CD14-positive monocyte (primary cell): ENCODE measurements at regions not wholly inside any gene's neighbourhood (a gene's known extent, or its start where the extent isn't known, plus 50 kb on each side); places are given as distances from the start of the nearest gene placed in this dataset.
A peak's percentile ranks its signal among the peaks of the same experiment; 100 is the strongest.

Experiments used
- DNase-seq, 3 donors: peaks; one replicate each; pipeline ENCODE4 v3.0.0-alpha.2; 2011 to 2022
- H2AFZ ChIP-seq: 2 replicates; pipeline ENCODE4 v1.6.0; 2012; ENCODE audit warnings: mild to moderate bottlenecking, low read depth, low read length, inconsistent platforms; ENCODE audit not compliant: insufficient read depth, poor library complexity, severe bottlenecking
- H3K27ac ChIP-seq, 2 donors: 1 replicate in 1 of 2; 2 replicates in 1 of 2; pipeline ENCODE4 v1.5.1; 2012 to 2013; ENCODE audit warnings: low read length in 2 of 2, control low read depth in 1 of 2, inconsistent platforms in 1 of 2, low read depth in 1 of 2, mild to moderate bottlenecking in 1 of 2
- H3K27me3 ChIP-seq, 2 donors: one replicate each; pipeline versions ENCODE4 v1.6.0 to v1.6.1; 2011 to 2013; ENCODE audit warnings: low read length in 2 of 2; ENCODE audit not compliant: control insufficient read depth in 2 of 2, insufficient read depth in 2 of 2
- H3K36me3 ChIP-seq, 2 donors: replicated peaks in 1 of 2; 1 replicate in 1 of 2; 2 replicates in 1 of 2; pipeline versions ENCODE4 v1.5.1 to v1.6.1; 2012 to 2013; ENCODE audit warnings: low read length in 2 of 2, control low read depth in 1 of 2, inconsistent platforms in 1 of 2, mild to moderate bottlenecking in 1 of 2; ENCODE audit not compliant: insufficient read depth in 2 of 2, control insufficient read depth in 1 of 2
- H3K4me1 ChIP-seq, 2 donors: 1 replicate in 1 of 2; 2 replicates in 1 of 2; pipeline versions ENCODE4 v1.5.1 to v1.6.1; 2012 to 2013; ENCODE audit warnings: low read length in 2 of 2, control low read depth in 1 of 2, inconsistent platforms in 1 of 2, mild to moderate bottlenecking in 1 of 2, moderate library complexity in 1 of 2; ENCODE audit not compliant: insufficient read depth in 2 of 2, control insufficient read depth in 1 of 2
- H3K4me2 ChIP-seq: replicated peaks from 2 replicates; pipeline ENCODE3; 2012; ENCODE audit warnings: low read length, moderate library complexity, mild to moderate bottlenecking; ENCODE audit not compliant: poor library complexity, severe bottlenecking; ENCODE audit errors: extremely low read depth
- H3K4me3 ChIP-seq, 3 experiments: fragments of 200-600 bp in 1 of 3; sonication (generic) in 1 of 3; replicated peaks in 1 of 3; 1 replicate in 2 of 3; 2 replicates in 1 of 3; pipeline ENCODE4 v1.5.1; 2011 to 2013; ENCODE audit warnings: low read length in 3 of 3, mild to moderate bottlenecking in 3 of 3, control low read depth in 2 of 3, low read depth in 2 of 3, inconsistent platforms in 1 of 3, moderate library complexity in 1 of 3
- H3K79me2 ChIP-seq: 2 replicates; pipeline ENCODE4 v1.6.0; 2012; ENCODE audit warnings: mild to moderate bottlenecking, control low read depth, inconsistent platforms, low read length, moderate library complexity; ENCODE audit not compliant: insufficient read depth
- H3K9ac ChIP-seq: 2 replicates; pipeline ENCODE4 v1.6.0; 2017; ENCODE audit warnings: low read length, mild to moderate bottlenecking; ENCODE audit not compliant: insufficient read depth, poor library complexity, severe bottlenecking
- H3K9me3 ChIP-seq, 2 donors: replicated peaks in 1 of 2; 1 replicate in 1 of 2; 2 replicates in 1 of 2; pipeline versions ENCODE4 v1.5.1 to v1.6.1; 2012 to 2013; ENCODE audit warnings: low read length in 2 of 2, control low read depth in 1 of 2; ENCODE audit not compliant: control insufficient read depth in 1 of 2, insufficient read depth in 1 of 2
- H4K20me1 ChIP-seq: 2 replicates; pipeline ENCODE4 v1.6.0; 2012; ENCODE audit warnings: mild to moderate bottlenecking, low read length, control low read depth, moderate library complexity; ENCODE audit not compliant: insufficient read depth
- H3K27ac Mint-ChIP-seq, 7 donors: one replicate each; pipeline ENCODE4 v1.8.0; 2020; ENCODE audit warnings: mild to moderate bottlenecking in 7 of 7, mixed read lengths in 7 of 7, moderate library complexity in 6 of 7, inconsistent platforms in 2 of 7
- H3K27me3 Mint-ChIP-seq, 3 donors: one replicate each; pipeline ENCODE4 v1.8.0; 2021 to 2022; ENCODE audit warnings: low read depth in 3 of 3, mild to moderate bottlenecking in 3 of 3, mixed read lengths in 3 of 3, moderate library complexity in 3 of 3, inconsistent platforms in 1 of 3
- H3K36me3 Mint-ChIP-seq, 2 donors: one replicate each; pipeline ENCODE4 v1.8.0; 2020; ENCODE audit warnings: mixed read lengths in 2 of 2, inconsistent platforms in 1 of 2, mild to moderate bottlenecking in 1 of 2
- H3K4me1 Mint-ChIP-seq: one replicate; pipeline ENCODE4 v1.8.0; 2020; ENCODE audit warnings: mild to moderate bottlenecking, mixed read lengths
- H3K4me3 Mint-ChIP-seq, 2 donors: one replicate each; pipeline ENCODE4 v1.8.0; 2020; ENCODE audit warnings: mild to moderate bottlenecking in 2 of 2, mixed read lengths in 2 of 2, moderate library complexity in 1 of 2
- H3K9me3 Mint-ChIP-seq, 7 donors: one replicate each; pipeline ENCODE4 v1.8.0; 2020 to 2022; ENCODE audit warnings: mixed read lengths in 7 of 7, mild to moderate bottlenecking in 6 of 7, moderate library complexity in 6 of 7, inconsistent platforms in 2 of 7
- CTCF ChIP-seq: fragments of 200-600 bp; IDR thresholded peaks from one replicate; pipeline ENCODE4 v1.8.0; 2022; ENCODE audit warnings: antibody characterized with exemption, mild to moderate bottlenecking
- WGBS: methylation state at CpG from one replicate; pipeline ENCODE4 v1.1.5; 2013; ENCODE audit warnings: missing lambda C conversion rate; ENCODE audit not compliant: insufficient coverage; 5-methylcytosine and 5-hydroxymethylcytosine counted together
- intact Hi-C, 2 donors: fragments of 100-400 bp; cut with micrococcal nuclease; formaldehyde crosslinking; loops; one replicate each; pipeline versions ENCODE4 v1.15.0 to v1.15.1; 2023

- Mint-ChIP-seq H3K36me3 (no peaks in the 10 kb centered on the region), H3K27ac (peak overlapping the region; percentile 72 to 94 (median 86)), H3K27me3 (peaks cover 16 to 30% (median 20%) of the 10 kb centered on the region in 3 donors), H3K4me3 (no peak overlapping the region), H3K4me1 (peaks cover 27% of the 10 kb centered on the region), H3K9me3 (peaks cover 2 to 14% (median 8%) of the 10 kb centered on the region in 7 donors)
- H3K36me3 ChIP-seq, result no peaks in the 10 kb centered on the region
- no peaks in the 10 kb centered on the region for H4K20me1 ChIP-seq
- peaks cover 0 to 6% of the 10 kb centered on the region in 2 donors for H3K9me3 ChIP-seq
- H3K27me3 ChIP-seq, result peaks cover 7 to 14% of the 10 kb centered on the region in 2 donors
- no peak overlapping the region for H3K4me2 ChIP-seq
- DNase-seq, result no peak
- 87% methylated on average over 2 of the region's 3 CpGs for WGBS
- H3K27ac ChIP-seq, result peak overlapping the region; percentile 8 to 59
- no peaks in the 10 kb centered on the region for H3K79me2 ChIP-seq
- peaks cover 25 to 28% of the 10 kb centered on the region in 2 donors for H3K4me1 ChIP-seq
- intact Hi-C loops, result no loop called here
- no peak overlapping the region for H3K9ac ChIP-seq
- H2AFZ ChIP-seq, result peak overlapping the region; percentile 17
- no peak overlapping the region for H3K4me3 ChIP-seq
- TF ChIP-seq CTCF, result no peak
Measured at GRCh38 chr2:129812654-129813053, 166.8 kb upstream of the RAB6C start.

DNA sequence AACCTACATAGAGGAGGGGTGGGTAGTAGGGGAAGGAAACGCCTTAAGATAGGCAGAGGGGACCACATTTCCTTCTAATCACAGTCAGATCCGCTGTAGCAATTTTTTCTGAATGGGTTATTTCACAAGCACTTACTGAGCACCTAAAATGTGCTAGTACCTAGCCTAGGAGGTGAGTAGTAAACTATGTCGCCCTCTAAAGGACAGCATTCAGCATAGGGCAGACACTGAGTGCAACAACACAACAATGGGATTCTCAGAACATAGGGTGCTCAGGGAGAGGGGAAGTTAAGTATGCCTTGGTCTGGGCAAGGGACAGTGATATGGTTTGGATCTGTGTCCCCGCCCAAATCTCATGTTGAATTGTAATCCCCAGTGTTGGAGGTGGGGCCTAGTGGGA, 166.1 kb upstream of the RAB6C start:
- 42% methylated on average over 3 of the region's 4 CpGs for WGBS
- H3K9me3 Mint-ChIP-seq, result peaks cover 2 to 14% (median 8%) of the 10 kb centered on the region in 7 donors
- H3K36me3 Mint-ChIP-seq, result no peaks in the 10 kb centered on the region
- TF ChIP-seq CTCF, result peak; percentile 18
- peak overlapping the region in 5 of 7 donors; percentile 72 to 94 (median 82) for H3K27ac Mint-ChIP-seq
- Histone ChIP-seq H3K36me3 (no peaks in the 10 kb centered on the region), H3K4me2 (no peak overlapping the region), H3K79me2 (no peaks in the 10 kb centered on the region), H3K4me3 (no peak overlapping the region), H4K20me1 (no peaks in the 10 kb centered on the region), H3K27me3 (peaks cover 7 to 14% of the 10 kb centered on the region in 2 donors), H3K27ac (peak overlapping the region in 1 of 2 donors; percentile 59), H2AFZ (peak overlapping the region; percentile 17), H3K9me3 (peaks cover 0 to 6% of the 10 kb centered on the region in 2 donors), H3K4me1 (peaks cover 25 to 28% of the 10 kb centered on the region in 2 donors), H3K9ac (no peak overlapping the region)
- H3K4me1 Mint-ChIP-seq, result peaks cover 27% of the 10 kb centered on the region
- intact Hi-C loops, result no loop called here
- DNase-seq, result peak in 2 of 3 donors; percentile 2 to 19
- no peak overlapping the region for H3K4me3 Mint-ChIP-seq
- peaks cover 16 to 27% (median 19%) of the 10 kb centered on the region in 3 donors for H3K27me3 Mint-ChIP-seq
